Activated naive CD8-positive, alpha-beta T cell treated with anti-CD3 and anti-CD28 coated beads, Interleukin-2, amount 50 U/mL, for 24 hours (primary cell): ENCODE measurements at regions not wholly inside any gene's neighbourhood (a gene's known extent, or its start where the extent isn't known, plus 50 kb on each side); places are given as distances from the start of the nearest gene placed in this dataset.

Experiments used
- ATAC-seq: fragments of 150-1000 bp; cut with Tn5 transposase; one replicate; pipeline ENCODE4 v1.10.0; 2021
- DNase-seq: peaks from one replicate; pipeline ENCODE4 v3.0.0; 2021
- H3K27ac Mint-ChIP-seq: one replicate; pipeline ENCODE4 v1.8.0; 2021; ENCODE audit warnings: mild to moderate bottlenecking, mixed read lengths
- H3K27me3 Mint-ChIP-seq: one replicate; pipeline ENCODE4 v1.8.0; 2021; ENCODE audit warnings: mixed read lengths
- H3K36me3 Mint-ChIP-seq: one replicate; pipeline ENCODE4 v1.8.0; 2021; ENCODE audit warnings: low read depth, mixed read lengths
- H3K4me1 Mint-ChIP-seq: one replicate; pipeline ENCODE4 v1.8.0; 2021; ENCODE audit warnings: mixed read lengths
- H3K4me3 Mint-ChIP-seq: one replicate; pipeline ENCODE4 v1.8.0; 2021; ENCODE audit warnings: mild to moderate bottlenecking, moderate library complexity, mixed read lengths
- H3K9me3 Mint-ChIP-seq: one replicate; pipeline ENCODE4 v1.8.0; 2021; ENCODE audit warnings: mixed read lengths

DNA sequence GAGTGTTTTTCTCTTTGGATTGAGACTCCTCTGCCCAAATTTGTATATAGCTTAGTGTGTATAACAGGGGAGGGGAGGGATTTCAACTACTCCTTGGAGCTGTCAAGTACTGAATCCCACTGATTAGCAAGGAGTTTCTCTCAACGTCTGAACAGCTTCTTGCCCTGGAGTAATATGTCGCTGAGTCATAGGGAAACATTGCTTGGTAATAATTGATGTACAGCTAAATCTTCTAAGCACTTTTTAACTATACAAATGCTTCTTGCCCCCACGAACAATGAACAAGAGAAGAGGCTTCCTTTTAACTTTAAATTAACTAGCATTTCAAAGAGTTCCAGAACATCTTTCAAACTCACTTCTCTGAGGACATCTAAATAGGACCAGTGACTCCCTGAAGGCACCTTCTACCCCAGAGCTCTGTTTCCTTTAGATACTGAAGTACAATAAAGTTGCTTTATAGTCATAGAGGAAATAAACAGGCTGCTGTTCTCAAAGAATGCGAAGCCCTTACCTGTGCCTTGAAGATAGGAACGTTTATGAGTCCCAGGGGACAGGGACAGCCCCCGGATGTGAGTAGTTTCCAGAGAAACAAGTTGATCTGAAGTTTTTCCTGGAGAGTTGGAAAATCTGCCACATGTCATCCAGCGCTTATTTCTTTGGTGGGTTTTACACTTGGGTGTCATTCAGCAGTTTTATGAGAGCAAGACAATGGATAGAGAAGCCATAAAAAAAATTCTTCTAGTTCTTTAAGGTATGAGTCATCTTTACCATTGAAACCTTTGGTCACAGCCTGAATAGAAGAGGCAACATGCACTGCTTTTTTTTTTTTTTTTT, 462.5 kb upstream of the BTBD3 start:
- no peaks in the 10 kb centered on the region for H3K4me1 Mint-ChIP-seq
- no peaks in the 10 kb centered on the region for H3K27me3 Mint-ChIP-seq
- DNase-seq = no peak
- no peak for ATAC-seq
- no peak overlapping the region for H3K27ac Mint-ChIP-seq
- H3K9me3 Mint-ChIP-seq = no peaks in the 10 kb centered on the region
- no peaks in the 10 kb centered on the region for H3K36me3 Mint-ChIP-seq
- H3K4me3 Mint-ChIP-seq = no peak overlapping the region

DNA sequence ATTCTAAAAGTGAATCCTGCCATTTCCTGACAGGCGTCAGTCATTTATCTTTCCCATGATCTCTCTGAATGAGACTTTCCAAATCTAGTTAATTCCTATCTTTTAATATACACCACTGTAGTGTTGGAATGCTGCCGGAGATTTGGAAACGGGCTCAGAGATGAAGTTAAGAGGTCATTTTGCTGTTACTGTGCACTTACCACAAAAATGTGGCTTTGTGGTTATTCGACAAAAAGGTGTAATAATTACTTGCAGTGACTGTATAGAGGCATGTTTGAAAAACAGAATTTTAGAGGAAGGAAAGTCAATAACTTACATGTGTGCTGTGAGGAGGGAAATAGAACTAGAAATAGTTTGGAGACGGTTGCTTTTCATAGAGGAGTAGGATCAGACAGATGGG, 460.2 kb upstream of the BTBD3 start:
- no peak for DNase-seq
- H3K4me3 Mint-ChIP-seq = no peak overlapping the region
- no peaks in the 10 kb centered on the region for H3K4me1 Mint-ChIP-seq
- no peak for ATAC-seq
- H3K27me3 Mint-ChIP-seq = no peaks in the 10 kb centered on the region
- no peaks in the 10 kb centered on the region for H3K36me3 Mint-ChIP-seq
- no peak overlapping the region for H3K27ac Mint-ChIP-seq
- no peaks in the 10 kb centered on the region for H3K9me3 Mint-ChIP-seq

DNA sequence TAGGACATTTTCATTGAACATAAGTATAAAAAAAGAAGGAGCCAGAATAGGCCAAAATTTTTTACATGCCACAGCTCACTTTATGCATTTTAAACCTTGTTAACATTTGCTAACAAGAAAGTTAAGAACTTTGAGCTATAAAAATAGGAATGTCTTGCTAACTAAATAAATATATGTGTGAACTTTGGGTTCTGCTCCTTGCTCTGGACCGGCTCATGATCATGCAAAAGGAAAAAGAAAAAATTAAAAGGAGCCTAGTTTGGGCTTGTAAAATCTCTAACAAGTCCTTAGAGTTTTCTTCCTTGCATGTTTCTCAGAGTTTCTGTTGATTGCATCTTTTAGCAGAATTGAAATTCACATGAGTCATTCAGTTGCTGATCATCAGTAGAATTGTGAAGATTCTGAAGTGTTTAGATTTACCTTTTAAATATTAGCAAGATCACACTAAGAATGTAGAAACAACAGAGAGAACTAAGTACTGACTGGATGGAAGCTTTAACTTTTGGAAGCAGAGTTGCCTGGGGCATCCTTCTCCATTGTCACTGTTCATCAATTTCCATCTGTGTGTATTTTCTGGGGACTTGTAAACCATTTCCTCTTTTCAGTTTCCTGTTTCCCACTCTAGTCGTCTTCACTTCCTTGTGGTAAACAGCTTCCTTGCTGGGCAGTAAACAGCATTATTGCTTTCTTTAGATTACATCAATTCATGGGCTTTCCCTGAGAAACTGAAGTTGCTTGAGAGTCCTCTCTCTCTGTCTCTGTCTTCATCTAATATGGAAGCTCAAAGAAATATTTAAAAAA, 458.4 kb upstream of the BTBD3 start:
- Mint-ChIP-seq H3K36me3 (no peaks in the 10 kb centered on the region), H3K4me1 (no peaks in the 10 kb centered on the region), H3K9me3 (no peaks in the 10 kb centered on the region), H3K4me3 (no peak overlapping the region), H3K27me3 (no peaks in the 10 kb centered on the region), H3K27ac (no peak overlapping the region)
- ATAC-seq (no peak), DNase-seq (no peak)

- Mint-ChIP-seq H3K4me1 (no peaks in the 10 kb centered on the region), H3K36me3 (no peaks in the 10 kb centered on the region), H3K27me3 (no peaks in the 10 kb centered on the region), H3K9me3 (peaks cover 8% of the 10 kb centered on the region), H3K27ac (no peak overlapping the region), H3K4me3 (no peak overlapping the region)
- no peak for DNase-seq
- ATAC-seq = no peak
These were observed 450.3 kb upstream of the BTBD3 start for GRCh38 chr20:11467436-11467835.

GRCh38 chr20:11468880-11469279, 448.8 kb upstream of the BTBD3 start:
- no peak for ATAC-seq
- DNase-seq = no peak
- no peak overlapping the region for H3K27ac Mint-ChIP-seq
- H3K27me3 Mint-ChIP-seq = no peaks in the 10 kb centered on the region
- H3K4me3 Mint-ChIP-seq = no peak overlapping the region
- peaks cover 8% of the 10 kb centered on the region for H3K9me3 Mint-ChIP-seq
- H3K4me1 Mint-ChIP-seq = no peaks in the 10 kb centered on the region
- H3K36me3 Mint-ChIP-seq = no peaks in the 10 kb centered on the region

DNA sequence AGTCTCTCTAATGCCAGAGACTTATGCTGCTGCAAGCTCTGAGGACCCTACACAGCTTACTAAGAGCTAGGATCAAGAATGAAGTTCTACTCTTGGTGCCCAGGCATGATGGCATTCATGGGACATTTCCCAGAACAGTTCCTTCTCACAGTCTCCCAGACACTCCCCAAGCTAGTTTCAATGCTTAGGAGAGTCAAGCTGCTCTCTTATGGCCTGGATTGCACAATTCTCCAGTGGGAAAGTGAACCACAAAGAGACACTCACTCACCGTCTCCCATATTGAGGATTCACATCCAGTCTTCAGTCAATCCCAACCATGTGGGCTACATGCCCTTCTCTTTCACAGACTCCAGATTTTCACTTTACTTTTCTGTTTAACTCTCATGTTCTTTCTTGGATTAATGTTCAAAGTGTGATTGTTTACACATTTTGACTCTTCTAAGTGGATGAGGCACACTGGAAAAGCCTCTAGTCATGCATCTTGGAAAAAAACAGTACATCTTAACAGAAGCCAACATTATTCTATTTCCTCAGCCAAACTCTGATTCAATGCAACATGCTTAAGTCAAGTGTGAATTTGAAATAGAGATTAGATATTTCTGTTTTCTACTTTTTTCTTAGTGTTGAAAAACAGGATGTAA, 447.8 kb upstream of the BTBD3 start:
- peaks cover 8% of the 10 kb centered on the region for H3K9me3 Mint-ChIP-seq
- ATAC-seq (no peak), DNase-seq (no peak)
- H3K27ac Mint-ChIP-seq = no peak overlapping the region
- no peak overlapping the region for H3K4me3 Mint-ChIP-seq
- no peaks in the 10 kb centered on the region for H3K4me1 Mint-ChIP-seq
- H3K27me3 Mint-ChIP-seq = peaks cover 2% of the 10 kb centered on the region
- no peaks in the 10 kb centered on the region for H3K36me3 Mint-ChIP-seq

DNA sequence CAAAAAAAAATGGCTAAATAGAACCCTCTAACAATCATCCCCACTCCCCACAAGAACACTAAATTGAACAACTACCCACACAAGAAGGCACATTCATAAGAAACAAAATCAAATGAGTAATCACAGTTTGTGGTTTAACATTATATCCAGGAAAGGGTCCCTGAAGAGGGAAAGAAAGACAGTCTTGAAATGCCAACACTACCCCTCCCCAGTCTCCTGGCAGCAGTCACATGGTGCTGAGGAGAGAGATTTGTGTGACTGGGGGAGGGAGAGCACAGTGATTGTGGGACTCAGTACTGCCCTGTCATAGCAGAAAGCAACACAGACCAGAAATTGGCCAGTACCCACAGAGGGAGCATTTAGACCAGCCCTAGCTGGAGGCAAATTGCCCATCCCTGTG, 443.7 kb upstream of the BTBD3 start:
- Mint-ChIP-seq H3K36me3 (no peaks in the 10 kb centered on the region), H3K4me3 (no peak overlapping the region), H3K27me3 (peaks cover 2% of the 10 kb centered on the region), H3K4me1 (no peaks in the 10 kb centered on the region), H3K27ac (no peak overlapping the region), H3K9me3 (peaks cover 4% of the 10 kb centered on the region)
- DNase-seq = no peak
- no peak for ATAC-seq

DNA sequence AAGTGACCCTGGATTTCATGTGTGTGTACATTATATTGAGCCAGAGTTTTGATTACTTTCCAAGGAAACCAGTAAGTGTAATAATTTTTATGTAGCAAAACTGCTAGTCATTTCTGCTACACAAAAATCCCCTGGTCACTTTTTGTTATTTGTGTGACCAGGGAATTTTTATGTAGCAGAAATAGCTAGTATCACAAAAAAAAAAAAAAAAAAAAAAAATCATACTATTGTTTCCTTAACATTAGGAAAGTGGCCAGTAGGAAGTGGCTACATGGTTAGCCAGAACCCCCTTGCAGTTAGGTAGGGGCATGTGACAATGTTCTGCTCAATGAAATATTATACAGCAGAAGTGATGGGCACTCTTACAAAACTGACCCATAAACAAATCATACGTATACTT, 434.0 kb upstream of the BTBD3 start:
- no peak overlapping the region for H3K4me3 Mint-ChIP-seq
- DNase-seq (no peak), ATAC-seq (no peak)
- no peaks in the 10 kb centered on the region for H3K36me3 Mint-ChIP-seq
- H3K27me3 Mint-ChIP-seq = no peaks in the 10 kb centered on the region
- H3K27ac Mint-ChIP-seq = no peak overlapping the region
- H3K9me3 Mint-ChIP-seq = no peaks in the 10 kb centered on the region
- no peaks in the 10 kb centered on the region for H3K4me1 Mint-ChIP-seq

DNA sequence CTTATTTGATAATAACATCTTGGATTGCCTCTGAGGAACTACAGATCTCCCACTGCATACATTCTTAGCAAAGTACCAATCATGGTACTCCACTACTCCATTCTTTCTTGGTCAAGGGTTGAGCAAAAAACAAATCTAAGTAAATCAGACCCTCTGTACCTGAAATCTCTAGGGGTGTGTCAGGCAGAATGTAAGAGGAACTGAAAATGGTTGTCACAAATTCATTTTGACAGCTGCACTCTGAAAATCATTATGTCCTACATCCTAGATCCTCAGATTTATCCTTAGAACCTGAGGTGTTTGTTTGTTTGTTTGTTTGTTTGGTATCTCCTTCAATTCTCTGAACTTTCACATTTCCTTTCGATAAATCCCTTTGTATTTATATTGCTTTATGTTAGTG, 433.2 kb upstream of the BTBD3 start:
- Mint-ChIP-seq H3K27me3 (no peaks in the 10 kb centered on the region), H3K4me3 (no peak overlapping the region), H3K27ac (no peak overlapping the region), H3K9me3 (no peaks in the 10 kb centered on the region), H3K4me1 (no peaks in the 10 kb centered on the region), H3K36me3 (no peaks in the 10 kb centered on the region)
- ATAC-seq (no peak), DNase-seq (no peak)

DNA sequence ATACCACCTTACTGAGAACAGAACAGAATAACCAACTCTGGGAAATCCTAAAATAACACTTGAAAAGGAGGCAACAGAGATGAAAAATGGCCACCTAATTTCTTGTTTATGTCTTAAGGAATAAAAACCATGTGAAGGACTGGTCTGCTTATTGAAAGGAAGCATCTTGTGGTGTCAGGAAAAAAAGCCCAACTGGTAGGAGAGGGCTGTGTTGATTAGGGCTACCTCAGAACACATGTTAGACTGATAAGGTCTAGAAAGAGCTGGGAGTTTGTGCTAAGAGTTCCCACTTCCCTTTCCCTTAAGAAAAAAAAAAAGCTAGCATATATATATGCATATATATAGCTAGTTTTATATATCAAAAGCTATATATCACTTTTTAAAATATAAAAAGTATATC, 425.3 kb upstream of the BTBD3 start:
- H3K27ac Mint-ChIP-seq = no peak overlapping the region
- H3K36me3 Mint-ChIP-seq = no peaks in the 10 kb centered on the region
- H3K9me3 Mint-ChIP-seq = no peaks in the 10 kb centered on the region
- H3K27me3 Mint-ChIP-seq = no peaks in the 10 kb centered on the region
- DNase-seq (no peak), ATAC-seq (no peak)
- no peak overlapping the region for H3K4me3 Mint-ChIP-seq
- H3K4me1 Mint-ChIP-seq = no peaks in the 10 kb centered on the region

DNA sequence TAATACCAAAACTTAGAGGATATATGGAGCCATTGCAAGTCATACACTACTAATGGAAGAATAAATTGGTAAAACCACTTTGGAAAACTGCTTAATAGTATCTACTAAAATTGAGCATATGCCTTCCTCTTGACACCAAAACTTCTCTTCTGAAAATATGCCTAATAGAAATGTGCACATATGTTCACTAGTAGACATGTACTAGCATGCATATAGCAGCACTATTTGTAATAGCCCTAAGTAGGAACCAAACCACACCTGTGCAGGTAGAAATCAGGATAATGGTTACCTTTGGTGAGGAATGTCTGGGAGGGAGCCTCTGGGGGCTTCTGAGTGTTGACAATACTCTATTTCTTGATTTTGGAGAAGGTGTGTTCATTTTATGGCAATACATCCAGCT, 424.8 kb upstream of the BTBD3 start:
- Mint-ChIP-seq H3K27ac (no peak overlapping the region), H3K4me1 (no peaks in the 10 kb centered on the region), H3K27me3 (no peaks in the 10 kb centered on the region), H3K36me3 (no peaks in the 10 kb centered on the region), H3K9me3 (no peaks in the 10 kb centered on the region), H3K4me3 (no peak overlapping the region)
- no peak for DNase-seq
- ATAC-seq = no peak

- DNase-seq = no peak
- H3K36me3 Mint-ChIP-seq = no peaks in the 10 kb centered on the region
- H3K4me3 Mint-ChIP-seq = no peak overlapping the region
- H3K9me3 Mint-ChIP-seq = no peaks in the 10 kb centered on the region
- H3K27me3 Mint-ChIP-seq = no peaks in the 10 kb centered on the region
- ATAC-seq = no peak
- H3K27ac Mint-ChIP-seq = no peak overlapping the region
- H3K4me1 Mint-ChIP-seq = no peaks in the 10 kb centered on the region
These were observed 421.3 kb upstream of the BTBD3 start for GRCh38 chr20:11496380-11496779.

DNA sequence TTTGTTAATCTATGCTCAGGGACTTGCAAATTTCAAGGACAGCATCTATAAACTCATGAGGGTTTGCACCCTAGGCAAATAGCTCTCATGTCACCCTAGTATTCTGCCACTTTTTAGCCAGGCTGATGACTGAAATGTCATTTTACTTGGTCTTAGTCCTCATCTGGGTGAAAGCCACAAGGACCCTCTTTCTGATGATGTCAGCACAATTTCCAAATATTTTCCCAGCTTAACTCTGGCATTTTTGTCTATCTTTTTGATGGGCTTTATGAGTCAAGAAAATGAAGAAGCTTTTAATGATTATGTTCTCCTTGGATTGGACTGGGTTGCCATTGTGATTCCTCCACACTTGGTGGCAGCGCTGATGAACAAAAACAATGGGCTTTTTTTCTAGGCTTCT, 420.1 kb upstream of the BTBD3 start:
- DNase-seq (no peak), ATAC-seq (no peak)
- Mint-ChIP-seq H3K4me1 (no peaks in the 10 kb centered on the region), H3K27ac (no peak overlapping the region), H3K9me3 (no peaks in the 10 kb centered on the region), H3K36me3 (no peaks in the 10 kb centered on the region), H3K27me3 (no peaks in the 10 kb centered on the region), H3K4me3 (no peak overlapping the region)

DNA sequence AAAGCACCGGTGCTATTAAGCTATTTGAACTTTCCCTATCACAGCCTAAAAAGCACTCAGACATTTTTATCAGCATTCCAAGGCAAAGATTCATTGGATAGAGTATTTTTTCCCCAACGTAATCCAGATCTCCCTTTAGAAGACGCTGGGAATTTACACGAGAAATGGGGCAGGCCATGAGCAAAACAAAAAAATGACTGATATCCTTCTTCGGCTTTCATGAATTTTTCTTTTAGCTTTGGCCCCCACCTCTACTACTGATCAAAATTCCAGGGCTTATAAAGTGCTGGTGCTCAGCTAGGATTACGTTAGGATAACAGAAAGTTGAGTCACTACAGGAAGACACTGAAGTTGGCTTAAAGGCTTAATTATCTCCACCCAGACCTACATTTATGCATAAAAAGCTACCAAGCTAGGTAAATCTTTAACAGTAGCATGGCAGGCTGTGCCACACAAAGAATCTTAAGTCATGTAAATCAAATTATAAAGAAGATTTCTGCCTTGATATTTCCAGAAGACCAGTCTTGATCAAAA, 418.5 kb upstream of the BTBD3 start:
- Mint-ChIP-seq H3K36me3 (no peaks in the 10 kb centered on the region), H3K4me1 (no peaks in the 10 kb centered on the region), H3K27me3 (no peaks in the 10 kb centered on the region), H3K27ac (no peak overlapping the region), H3K9me3 (no peaks in the 10 kb centered on the region), H3K4me3 (no peak overlapping the region)
- ATAC-seq = no peak
- DNase-seq = no peak

GRCh38 chr20:11502061-11502460, 415.6 kb upstream of the BTBD3 start:
- Mint-ChIP-seq H3K9me3 (peaks cover 7% of the 10 kb centered on the region), H3K4me1 (no peaks in the 10 kb centered on the region), H3K4me3 (no peak overlapping the region), H3K36me3 (no peaks in the 10 kb centered on the region), H3K27me3 (peaks cover 1% of the 10 kb centered on the region), H3K27ac (no peak overlapping the region)
- DNase-seq (no peak), ATAC-seq (no peak)
